GM23338 (cell line): ENCODE measurements at regions not wholly inside any gene's neighbourhood (a gene's known extent, or its start where the extent isn't known, plus 50 kb on each side); places are given as distances from the start of the nearest gene placed in this dataset.

Source experiments
- ATAC-seq: fragments of 200-7000 bp; cut with Tn5 transposase; 3 replicates; pipeline ENCODE4 v1.9.1; 2020
- DNase-seq: peaks from one replicate; pipeline ENCODE4 v3.0.0-alpha.2; 2015; ENCODE audit warnings: low spot score
- H2AFZ ChIP-seq: fragments of 200-600 bp; sonication (generic); 2 replicates; pipeline ENCODE4 v1.8.0; 2016; ENCODE audit warnings: antibody characterized with exemption, mild to moderate bottlenecking, moderate library complexity
- H3F3A ChIP-seq: fragments of 200-600 bp; sonication (generic); replicated peaks from 2 replicates; pipeline ENCODE4 v1.8.0; 2017; ENCODE audit warnings: antibody characterized with exemption, mixed run types, low read depth
- H3K27ac ChIP-seq: fragments of 200-600 bp; sonication (generic); 2 replicates; pipeline ENCODE4 v1.6.1; 2016; ENCODE audit warnings: low read depth
- H3K27me3 ChIP-seq: fragments of 200-600 bp; sonication (generic); 2 replicates; pipeline ENCODE4 v1.8.0; 2016; ENCODE audit warnings: mild to moderate bottlenecking, mixed run types, moderate library complexity; ENCODE audit not compliant: insufficient read depth
- H3K36me3 ChIP-seq: fragments of 200-600 bp; sonication (generic); 2 replicates; pipeline ENCODE4 v1.8.0; 2016; ENCODE audit warnings: mild to moderate bottlenecking; ENCODE audit not compliant: insufficient read depth
- H3K4me1 ChIP-seq: fragments of 200-600 bp; sonication (generic); 2 replicates; pipeline ENCODE4 v1.8.0; 2016; ENCODE audit warnings: mild to moderate bottlenecking, moderate library complexity; ENCODE audit not compliant: insufficient read depth
- H3K4me2 ChIP-seq: fragments of 200-600 bp; sonication (generic); 2 replicates; pipeline ENCODE4 v1.7.1; 2017; ENCODE audit warnings: mixed run types
- H3K4me3 ChIP-seq: fragments of 200-600 bp; sonication (generic); 2 replicates; pipeline ENCODE4 v1.6.1; 2016; ENCODE audit warnings: mixed run types
- H3K79me2 ChIP-seq: fragments of 200-600 bp; sonication (generic); replicated peaks from 2 replicates; pipeline ENCODE4 v1.8.0; 2017; ENCODE audit warnings: mild to moderate bottlenecking; ENCODE audit not compliant: insufficient read depth
- H3K9me2 ChIP-seq: fragments of 200-600 bp; sonication (generic); 2 replicates; pipeline ENCODE4 v1.8.0; 2017; ENCODE audit not compliant: insufficient read depth
- H4K20me1 ChIP-seq: fragments of 200-600 bp; sonication (generic); replicated peaks from 2 replicates; pipeline ENCODE4 v1.8.0; 2017; ENCODE audit warnings: mild to moderate bottlenecking; ENCODE audit not compliant: insufficient read depth
- H3K27ac Mint-ChIP-seq: 2 replicates; pipeline ENCODE4 v1.8.0; 2020; ENCODE audit warnings: inconsistent platforms, mild to moderate bottlenecking, moderate library complexity, mixed read lengths
- H3K27me3 Mint-ChIP-seq: 3 replicates; pipeline ENCODE4 v1.8.0; 2022; ENCODE audit warnings: low read depth, mild to moderate bottlenecking, moderate library complexity, mixed read lengths, inconsistent platforms; ENCODE audit not compliant: insufficient read depth, poor library complexity
- H3K36me3 Mint-ChIP-seq: 3 replicates; pipeline ENCODE4 v1.8.0; 2021; ENCODE audit warnings: low read depth, mild to moderate bottlenecking, inconsistent platforms, moderate library complexity, mixed read lengths
- H3K4me1 Mint-ChIP-seq: 3 replicates; pipeline ENCODE4 v1.8.0; 2020; ENCODE audit warnings: mild to moderate bottlenecking, inconsistent platforms, mixed read lengths
- H3K4me3 Mint-ChIP-seq: 3 replicates; pipeline ENCODE4 v1.8.0; 2021; ENCODE audit warnings: moderate library complexity, mild to moderate bottlenecking, inconsistent platforms, mixed read lengths
- H3K9me3 Mint-ChIP-seq: 3 replicates; pipeline ENCODE4 v1.8.0; 2020; ENCODE audit warnings: moderate library complexity, mild to moderate bottlenecking, inconsistent platforms, mixed read lengths
- CREB1 ChIP-seq: fragments of 250-450 bp; sonication (Bioruptor Pico); IDR thresholded peaks from 2 replicates; pipeline ENCODE4 v1.5.0; 2020; ENCODE audit warnings: low read depth, mild to moderate bottlenecking, moderate library complexity
- CTCF ChIP-seq, 2 experiments: fragments of 200-600 bp in 1 of 2; sonication (generic) in 1 of 2; conservative IDR thresholded peaks; 2 replicates each; pipeline versions ENCODE4 v1.5.1 to v1.6.1; 2016 to 2017; ENCODE audit warnings: antibody characterized with exemption in 2 of 2, low read depth in 2 of 2, mild to moderate bottlenecking in 2 of 2, moderate library complexity in 1 of 2
- ETS1 ChIP-seq: IDR thresholded peaks from 2 replicates; pipeline ENCODE4 v1.6.1; 2016; ENCODE audit warnings: antibody characterized with exemption
- EZH2 ChIP-seq: fragments of 200-600 bp; sonication (generic); IDR thresholded peaks from one replicate; pipeline ENCODE4 v1.8.0; 2017; ENCODE audit warnings: antibody characterized with exemption, mild to moderate bottlenecking, low read depth; ENCODE audit not compliant: unreplicated experiment
- EZH2phosphoT487 ChIP-seq: fragments of 200-600 bp; sonication (generic); IDR thresholded peaks from one replicate; pipeline ENCODE4 v1.8.1; 2018; ENCODE audit warnings: antibody characterized with exemption; ENCODE audit not compliant: unreplicated experiment
- JUNB ChIP-seq: IDR thresholded peaks from one replicate; pipeline ENCODE4 v1.6.1; 2016; ENCODE audit warnings: antibody characterized with exemption; ENCODE audit not compliant: unreplicated experiment
- NANOG ChIP-seq: IDR thresholded peaks from 2 replicates; pipeline ENCODE4 v1.6.1; 2016; ENCODE audit warnings: antibody characterized with exemption, borderline replicate concordance
- POLR2AphosphoS5 ChIP-seq: IDR thresholded peaks from 2 replicates; pipeline ENCODE4 v1.6.1; 2016; ENCODE audit warnings: antibody characterized with exemption, low read depth
- REST ChIP-seq: IDR thresholded peaks from one replicate; pipeline ENCODE4 v1.6.1; 2018; ENCODE audit warnings: antibody characterized with exemption; ENCODE audit not compliant: unreplicated experiment
- STAT1 ChIP-seq: IDR thresholded peaks from one replicate; pipeline ENCODE4 v1.6.1; 2016; ENCODE audit warnings: antibody characterized with exemption; ENCODE audit not compliant: unreplicated experiment
- ZNF114 ChIP-seq: fragments of 250-450 bp; sonication (Bioruptor Pico); IDR thresholded peaks from 2 replicates; pipeline ENCODE4 v1.5.0; 2020; ENCODE audit warnings: mild to moderate bottlenecking, moderate library complexity
- ZNF331 ChIP-seq: fragments of 250-450 bp; sonication (Bioruptor Pico); IDR thresholded peaks from 2 replicates; pipeline ENCODE4 v1.5.0; 2020; ENCODE audit warnings: low read depth, mild to moderate bottlenecking, moderate library complexity

GRCh38 chr1:60868901-60869663 lies 213.3 kb upstream of the NFIA start:
- Histone ChIP-seq H3K79me2 (no peaks in the 10 kb centered on the region), H3K36me3 (no peaks in the 10 kb centered on the region), H3F3A (no peaks in the 10 kb centered on the region), H3K4me1 (peaks cover 51% of the 10 kb centered on the region), H3K4me3 (no peak overlapping the region), H4K20me1 (no peaks in the 10 kb centered on the region), H3K27ac (no peak overlapping the region), H3K4me2 (peak overlapping the region; percentile 56; the same call in 1 of the 2 replicates), H2AFZ (0 out of 2 replicates have a peak overlapping the region, but pooled peaks have one; percentile 24), H3K9me2 (0 out of 2 replicates have a peak, but pooled peaks cover 2% of the 10 kb centered on the region), H3K27me3 (no peaks in the 10 kb centered on the region)
- H3K36me3 Mint-ChIP-seq = no peaks in the 10 kb centered on the region
- ATAC-seq (no peak), DNase-seq (no peak)
- H3K4me1 Mint-ChIP-seq = peaks cover 42% of the 10 kb centered on the region
- H3K4me3 Mint-ChIP-seq = no peak overlapping the region
- H3K9me3 Mint-ChIP-seq = no peaks in the 10 kb centered on the region
- no peak overlapping the region for H3K27ac Mint-ChIP-seq
- H3K27me3 Mint-ChIP-seq = no peaks in the 10 kb centered on the region
- TF ChIP-seq CREB1 (no peak), JUNB (no peak), POLR2AphosphoS5 (no peak), NANOG (no peak)

- Histone ChIP-seq H3K4me3 (0 out of 2 replicates have a peak overlapping the region, but pooled peaks have one; percentile 20), H3K27ac (no peak overlapping the region), H2AFZ (peak overlapping the region; percentile 95), H3K27me3 (no peaks in the 10 kb centered on the region), H3K79me2 (no peaks in the 10 kb centered on the region), H3K36me3 (no peaks in the 10 kb centered on the region), H3F3A (no peaks in the 10 kb centered on the region), H3K4me1 (peaks cover 53% of the 10 kb centered on the region), H3K4me2 (peak overlapping the region; percentile 56), H4K20me1 (no peaks in the 10 kb centered on the region), H3K9me2 (no peaks in the 10 kb centered on the region)
- Mint-ChIP-seq H3K9me3 (no peaks in the 10 kb centered on the region), H3K4me1 (peaks cover 44% of the 10 kb centered on the region), H3K27ac (no peak overlapping the region), H3K27me3 (no peaks in the 10 kb centered on the region), H3K4me3 (no peak overlapping the region), H3K36me3 (no peaks in the 10 kb centered on the region)
- ATAC-seq (peak; percentile 65), DNase-seq (no peak)
- TF ChIP-seq NANOG = no peak
- TF ChIP-seq CTCF (conservative IDR thresholded peaks at IDR 0.05; ENCODE audit: low read depth in 2 of 2) = no peak
- no peak for TF ChIP-seq ZNF114 (CRISPR knock-in tag)
- no peak for TF ChIP-seq CREB1
- no peak for TF ChIP-seq POLR2AphosphoS5
- no peak for TF ChIP-seq REST
- no peak for TF ChIP-seq EZH2
- TF ChIP-seq STAT1 = no peak
- no peak for TF ChIP-seq ZNF331 (CRISPR knock-in tag)
- TF ChIP-seq EZH2phosphoT487 = no peak
- no peak for TF ChIP-seq ETS1
Measured at GRCh38 chr1:60867782-60868181, 214.6 kb upstream of the NFIA start.
